ENCODE measurements at regions not wholly inside any gene's neighbourhood (a gene's known extent, or its start where the extent isn't known, plus 50 kb on each side); places are given as distances from the start of the nearest gene placed in this dataset.

DNA sequence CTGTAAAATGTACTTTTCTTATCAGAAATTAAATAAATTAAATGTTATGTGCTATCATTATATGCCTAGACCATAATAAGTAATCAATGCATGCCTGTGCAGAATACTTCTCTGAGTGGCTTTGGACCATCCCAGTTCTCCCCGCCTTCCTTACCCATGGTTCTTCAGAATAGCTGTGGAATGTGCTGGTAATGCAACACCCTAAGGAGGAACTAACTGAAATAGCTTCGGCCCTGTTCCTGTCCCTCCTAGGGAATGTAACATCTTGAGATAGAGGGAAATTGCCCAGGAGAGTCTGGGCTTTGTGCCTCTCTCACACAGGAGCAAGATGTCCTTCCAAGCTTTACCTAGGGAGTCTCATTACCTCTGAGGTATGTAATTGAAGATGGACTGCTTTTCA is 693.6 kb upstream of the HS3ST1 start:
- no peaks in the 10 kb centered on the region for H3K9me1 ChIP-seq (ENCODE audit: insufficient read depth, low read length)
- intact Hi-C loops (cut with micrococcal nuclease) = no loop called here

More for the DNA sequence above, 693.6 kb upstream of the HS3ST1 start:
- Histone ChIP-seq H2BK20ac (ENCODE audit: low read depth, low read length) (no peak overlapping the region), H3K4me3 (ENCODE audit: insufficient read depth, low read depth, low read length) (no peak overlapping the region), H3K14ac (replicated peaks; ENCODE audit: low read depth, low read length) (no peak overlapping the region), H4K8ac (ENCODE audit: low read depth in 2 of 2, low read length in 2 of 2) (no peak overlapping the region), H3K27ac (ENCODE audit: insufficient read depth, low read length) (no peak overlapping the region), H3K18ac (ENCODE audit: low read depth, low read length) (no peak overlapping the region), H2AK5ac (ENCODE audit: low read depth, low read length) (no peak overlapping the region), H3K27me3 (ENCODE audit: control insufficient read depth, insufficient read depth, low read length) (no peaks in the 10 kb centered on the region), H4K5ac (ENCODE audit: low read depth, low read length) (no peak overlapping the region), H3K56ac (ENCODE audit: extremely low read depth, insufficient read depth, low read length) (no peak overlapping the region), H3K23ac (ENCODE audit: low read depth, low read length) (no peak overlapping the region), H4K20me1 (ENCODE audit: insufficient read depth, low read length) (no peaks in the 10 kb centered on the region), H3K9me3 (ENCODE audit: control insufficient read depth, insufficient read depth, low read length) (peaks cover 7% of the 10 kb centered on the region; the same call in 1 of the 2 replicates), H3K4me1 (ENCODE audit: control insufficient read depth, insufficient read depth, low read length) (no peaks in the 10 kb centered on the region), H3K79me1 (ENCODE audit: low read depth in 1 of 2, low read length in 2 of 2) (no peaks in the 10 kb centered on the region), H3K4me2 (ENCODE audit: low read depth, low read length) (no peak overlapping the region), H2BK5ac (ENCODE audit: low read depth, low read length, poor library complexity, severe bottlenecking) (no peak overlapping the region), H3K36me3 (ENCODE audit: control insufficient read depth, insufficient read depth, low read length) (no peaks in the 10 kb centered on the region), H3K4ac (ENCODE audit: low read depth, low read length) (no peak overlapping the region), H3K9ac (ENCODE audit: low read depth, low read length) (no peak overlapping the region), H2AFZ (replicated peaks; ENCODE audit: low read length, poor library complexity) (no peak overlapping the region), H2BK120ac (ENCODE audit: low read depth, low read length) (no peak overlapping the region), H2BK15ac (ENCODE audit: low read depth, low read length) (no peak overlapping the region), H2AK9ac (replicated peaks; ENCODE audit: low read depth, low read length, poor library complexity) (no peak overlapping the region), H4K91ac (ENCODE audit: insufficient read depth, low read depth, low read length) (no peak overlapping the region)
- no peak for TF ChIP-seq RCOR1 (IDR thresholded peaks at IDR 0.05; ENCODE audit: insufficient replicate concordance, low read length)
- no peak for TF ChIP-seq NFE2L2 (IDR thresholded peaks at IDR 0.05; ENCODE audit: low read depth, low read length)
- ATAC-seq (ENCODE audit: low read depth) = no peak
- in situ Hi-C loops (cut with MboI; ENCODE audit: low sequenced_read_pairs) (no loop called here), dilution Hi-C loops (cut with HindIII; ENCODE audit: low sequenced_read_pairs, unreplicated experiment) (no loop called here)
- BruUV-seq (replicated peaks) = no TSS peak
- ChIA-PET POLR2A (ENCODE audit: unreplicated experiment) (no interaction called here), CTCF (no interaction called here)
- DNase-seq = no peak
- no CpG with 5 or more reads among the region's 2 CpGs for WGBS, 2 experiments (ENCODE audit: extremely low coverage in 2 of 2, insufficient read length in 1 of 2)
